Sigmoid colon (tissue), 6 donors: ENCODE measurements at regions not wholly inside any gene's neighbourhood (a gene's known extent, or its start where the extent isn't known, plus 50 kb on each side); places are given as distances from the start of the nearest gene placed in this dataset.
"Not testable (repeated sequence)": the region's sequence is repeated elsewhere in the genome, so short reads cannot be mapped to it uniquely, and the experiment has no call there.

Source experiments
- DNase-seq: peaks from one replicate; pipeline ENCODE4 v3.0.0-alpha.2; 2019
- H3K27ac ChIP-seq, 4 donors: fragments of 200-600 bp; sonication (generic); one replicate each; pipeline ENCODE4 v1.5.1; 2016 to 2019; ENCODE audit warnings: mild to moderate bottlenecking in 1 of 4
- H3K27me3 ChIP-seq, 3 donors: fragments of 200-600 bp; sonication (generic); one replicate each; pipeline ENCODE4 v1.5.1; 2019; ENCODE audit warnings: mild to moderate bottlenecking in 1 of 3
- H3K36me3 ChIP-seq, 4 donors: fragments of 200-600 bp; sonication (generic); one replicate each; pipeline ENCODE4 v1.5.1; 2016 to 2019
- H3K4me1 ChIP-seq, 4 donors: fragments of 200-600 bp; sonication (generic); one replicate each; pipeline ENCODE4 v1.5.1; 2017 to 2019
- H3K4me3 ChIP-seq, 4 donors: fragments of 200-600 bp; sonication (generic); one replicate each; pipeline ENCODE4 v1.5.1; 2017 to 2019; ENCODE audit warnings: mild to moderate bottlenecking in 2 of 4, moderate library complexity in 1 of 4
- H3K9me3 ChIP-seq, 4 donors: fragments of 200-600 bp in 3 of 4; sonication (generic) in 3 of 4; one replicate each; pipeline versions ENCODE4 v1.5.1 to v1.6.1; 2013 to 2019
- EP300 ChIP-seq, 4 donors: sonication (generic); formaldehyde crosslinking; IDR thresholded peaks; one replicate each; pipeline ENCODE4 v1.6.1; 2017; ENCODE audit warnings: antibody characterized with exemption in 4 of 4
- POLR2A ChIP-seq, 2 donors: fragments of 450-650 bp; IDR thresholded peaks; one replicate each; pipeline ENCODE4 v1.6.1; 2016; ENCODE audit warnings: antibody characterized with exemption in 2 of 2, mild to moderate bottlenecking in 2 of 2, moderate library complexity in 2 of 2
- POLR2AphosphoS5 ChIP-seq, 4 donors: sonication (generic); formaldehyde crosslinking; IDR thresholded peaks; one replicate each; pipeline ENCODE4 v1.6.1; 2017; ENCODE audit warnings: antibody characterized with exemption in 4 of 4
- WGBS, 2 donors: extraction: QIAGEN DNeasy Blood & Tissue Kit; methylation state at CpG; one replicate each; pipeline ENCODE4 v1.1.7; 2013; 5-methylcytosine and 5-hydroxymethylcytosine counted together
- intact Hi-C: fragments of 100-400 bp; cut with DNase I; formaldehyde crosslinking; loops from one replicate; pipeline ENCODE4 v1.15.1; 2023
- TF ChIP-seq, protein P1 (sequence below), 4 experiments: fragments of 450-650 bp in 3 of 4; fragments of 200-600 bp in 1 of 4; IDR thresholded peaks; one replicate each; pipeline ENCODE4 v1.5.1; 2016 to 2019; ENCODE audit warnings: antibody characterized with exemption in 4 of 4, mild to moderate bottlenecking in 3 of 4, moderate library complexity in 2 of 4
- donor health status: healthy with polysubstance abuse.
- donor health status: healthy.

- WGBS, 2 donors = 73 to 83% methylated on average over 4 of the region's 4 CpGs
These were observed 71.3 kb upstream of the FBXO28 start for GRCh38 chr1:224042557-224043118.

DNA sequence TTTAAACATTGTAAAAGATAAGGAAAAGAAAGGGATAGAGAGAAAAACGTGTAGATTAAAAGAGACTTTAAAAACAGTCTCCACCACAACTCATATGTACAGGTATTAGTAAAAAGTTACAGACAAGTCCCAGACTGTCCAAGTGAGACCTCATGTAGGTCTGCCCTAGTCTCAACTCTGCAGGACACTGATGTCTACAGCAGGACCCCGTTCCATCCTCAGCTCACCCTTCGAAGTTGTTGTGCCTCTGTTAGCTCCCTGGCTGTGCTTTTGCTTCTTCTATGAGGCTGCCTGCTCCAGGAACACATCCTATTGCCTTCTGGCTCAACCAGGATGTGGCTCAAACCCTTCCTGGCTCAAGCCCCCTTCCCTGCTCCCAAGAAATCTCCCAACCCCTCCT lies 72.9 kb upstream of the FBXO28 start:
- Histone ChIP-seq H3K36me3 (no peaks in the 10 kb centered on the region), H3K27me3 (no peaks in the 10 kb centered on the region), H3K27ac (no peak overlapping the region), H3K9me3 (no peaks in the 10 kb centered on the region), H3K4me3 (no peak overlapping the region), H3K4me1 (no peaks in the 10 kb centered on the region)
- intact Hi-C loops = no loop called here
- 56 to 74% methylated on average over 3 of the region's 3 CpGs for WGBS, 2 donors
- DNase-seq = no peak
- no peak for TF ChIP-seq EP300 (IDR thresholded peaks at IDR 0.05)
- TF ChIP-seq, protein P1, sequence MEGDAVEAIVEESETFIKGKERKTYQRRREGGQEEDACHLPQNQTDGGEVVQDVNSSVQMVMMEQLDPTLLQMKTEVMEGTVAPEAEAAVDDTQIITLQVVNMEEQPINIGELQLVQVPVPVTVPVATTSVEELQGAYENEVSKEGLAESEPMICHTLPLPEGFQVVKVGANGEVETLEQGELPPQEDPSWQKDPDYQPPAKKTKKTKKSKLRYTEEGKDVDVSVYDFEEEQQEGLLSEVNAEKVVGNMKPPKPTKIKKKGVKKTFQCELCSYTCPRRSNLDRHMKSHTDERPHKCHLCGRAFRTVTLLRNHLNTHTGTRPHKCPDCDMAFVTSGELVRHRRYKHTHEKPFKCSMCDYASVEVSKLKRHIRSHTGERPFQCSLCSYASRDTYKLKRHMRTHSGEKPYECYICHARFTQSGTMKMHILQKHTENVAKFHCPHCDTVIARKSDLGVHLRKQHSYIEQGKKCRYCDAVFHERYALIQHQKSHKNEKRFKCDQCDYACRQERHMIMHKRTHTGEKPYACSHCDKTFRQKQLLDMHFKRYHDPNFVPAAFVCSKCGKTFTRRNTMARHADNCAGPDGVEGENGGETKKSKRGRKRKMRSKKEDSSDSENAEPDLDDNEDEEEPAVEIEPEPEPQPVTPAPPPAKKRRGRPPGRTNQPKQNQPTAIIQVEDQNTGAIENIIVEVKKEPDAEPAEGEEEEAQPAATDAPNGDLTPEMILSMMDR (IDR thresholded peaks at IDR 0.05) = no peak
- TF ChIP-seq POLR2AphosphoS5 (IDR thresholded peaks at IDR 0.05) = no peak

More at GRCh38 chr1:224042557-224043118, 71.3 kb upstream of the FBXO28 start:
- no peak overlapping the region for H3K27ac ChIP-seq
- no peaks in the 10 kb centered on the region for H3K4me1 ChIP-seq
- TF ChIP-seq, protein P1 (IDR thresholded peaks at IDR 0.05) = no peak
- no peak for TF ChIP-seq POLR2AphosphoS5 (IDR thresholded peaks at IDR 0.05)
- TF ChIP-seq POLR2A (IDR thresholded peaks at IDR 0.05) = no peak
- TF ChIP-seq EP300 (IDR thresholded peaks at IDR 0.05) = no peak
- H3K4me3 ChIP-seq = no peak overlapping the region
- intact Hi-C loops = no loop called here
- no peaks in the 10 kb centered on the region for H3K36me3 ChIP-seq
- DNase-seq = no peak
- no peaks in the 10 kb centered on the region for H3K27me3 ChIP-seq
- H3K9me3 ChIP-seq = no peaks in the 10 kb centered on the region

DNA sequence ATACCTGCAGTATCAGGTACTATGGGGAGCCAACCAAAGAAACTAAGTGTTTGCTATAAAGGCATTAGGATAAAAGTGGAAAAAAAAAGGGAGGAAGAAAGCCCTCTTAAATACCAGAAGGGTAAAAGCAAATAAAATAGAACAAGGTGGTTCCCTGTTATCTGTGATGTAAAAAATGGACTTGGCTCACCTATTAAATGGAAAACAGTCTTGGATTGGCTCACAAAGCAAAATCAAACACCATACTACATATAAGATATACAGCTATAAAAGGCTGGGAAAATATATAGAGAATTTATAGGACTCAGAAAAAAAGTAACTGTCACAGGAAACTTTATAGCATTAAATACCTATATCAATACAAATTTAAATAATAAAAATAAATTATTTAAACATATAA lies 73.5 kb upstream of the FBXO28 start:
- H3K4me1 ChIP-seq, H3K27me3 ChIP-seq, H3K27ac ChIP-seq, DNase-seq, intact Hi-C loops, H3K36me3 ChIP-seq, H3K4me3 ChIP-seq, H3K9me3 ChIP-seq: not testable (repeated sequence)

DNA sequence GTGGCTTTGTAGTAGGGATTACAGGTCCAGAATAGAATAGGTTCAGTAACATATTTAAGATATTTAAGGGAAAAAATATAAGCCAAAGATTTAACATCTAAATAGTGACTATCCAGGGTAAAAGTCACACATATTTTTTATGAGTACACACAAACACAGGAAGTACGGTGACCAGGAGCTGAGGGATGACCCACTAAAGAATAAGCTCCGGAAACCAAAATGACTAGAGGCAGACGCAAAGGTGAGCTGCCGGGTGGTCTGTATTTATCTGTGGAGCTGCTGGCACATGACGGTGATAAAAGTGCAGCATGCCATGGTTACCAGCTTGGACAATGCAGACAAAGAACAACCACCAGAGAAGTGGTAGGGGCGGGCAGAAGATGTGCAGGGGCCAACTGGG lies 73.9 kb upstream of the FBXO28 start:
- H3K4me1 ChIP-seq, H3K9me3 ChIP-seq, intact Hi-C loops, H3K27ac ChIP-seq, H3K27me3 ChIP-seq, DNase-seq, H3K4me3 ChIP-seq, H3K36me3 ChIP-seq: not testable (repeated sequence)
- WGBS, 2 donors = 43 to 71% methylated on average over 5 to 6 of the region's 6 CpGs

DNA sequence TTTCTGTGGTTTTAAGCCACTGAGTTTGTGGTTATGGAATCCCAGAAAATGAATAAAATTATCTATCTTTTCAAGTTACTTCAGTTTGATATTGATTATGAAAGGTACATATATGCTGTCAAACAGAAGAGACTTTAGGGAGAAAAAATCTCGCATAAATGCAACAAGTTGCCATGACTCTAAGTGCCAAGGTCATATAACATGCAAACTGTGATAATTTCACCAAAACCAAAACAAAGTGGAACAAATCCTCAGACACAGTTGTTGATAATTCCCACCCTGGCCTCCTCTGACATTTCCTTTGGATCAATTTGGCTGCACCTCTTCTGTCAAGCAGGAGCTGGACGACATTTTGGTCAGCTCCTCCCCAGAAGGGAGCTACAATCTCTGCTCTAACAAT lies 75.1 kb upstream of the FBXO28 start:
- H3K27ac ChIP-seq, H3K4me3 ChIP-seq, H3K27me3 ChIP-seq, H3K36me3 ChIP-seq, H3K4me1 ChIP-seq, intact Hi-C loops, H3K9me3 ChIP-seq, DNase-seq: not testable (repeated sequence)
- 84 to 90% methylated on average over 2 of the region's 2 CpGs for WGBS, 2 donors

DNA sequence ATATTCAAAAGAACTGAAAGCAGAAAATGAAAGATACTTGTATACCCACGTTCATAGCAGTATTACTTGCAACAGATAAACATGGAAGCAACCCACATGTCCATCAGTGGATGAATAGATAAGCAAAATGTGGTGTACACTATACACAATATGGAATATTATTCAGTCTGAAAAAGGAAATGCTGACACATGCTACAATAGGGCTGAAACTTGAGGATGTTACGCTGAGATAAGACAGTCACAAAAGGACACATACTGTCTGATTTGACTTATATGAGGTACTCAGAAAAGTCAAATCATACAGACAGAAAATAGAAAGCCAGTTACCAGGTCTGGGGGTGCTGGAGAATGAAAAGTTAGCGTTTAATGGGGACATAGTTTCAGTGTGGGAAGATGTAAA lies 76.5 kb upstream of the FBXO28 start:
- H3K4me3 ChIP-seq, H3K27me3 ChIP-seq, intact Hi-C loops, DNase-seq, H3K9me3 ChIP-seq, H3K27ac ChIP-seq, H3K4me1 ChIP-seq, H3K36me3 ChIP-seq: not testable (repeated sequence)
- 83 to 84% methylated on average over 3 of the region's 3 CpGs for WGBS, 2 donors

- H3K4me1 ChIP-seq, H3K4me3 ChIP-seq, H3K36me3 ChIP-seq, H3K9me3 ChIP-seq, H3K27ac ChIP-seq, intact Hi-C loops, DNase-seq, H3K27me3 ChIP-seq: not testable (repeated sequence)
- 33 to 47% methylated on average over 2 of the region's 3 CpGs for WGBS, 2 donors
These were observed 81.2 kb upstream of the FBXO28 start for GRCh38 chr1:224032608-224033276.

- WGBS, 2 donors = 67 to 69% methylated on average over 2 of the region's 3 CpGs
- intact Hi-C loops, DNase-seq, H3K36me3 ChIP-seq, H3K27me3 ChIP-seq, H3K4me3 ChIP-seq, H3K27ac ChIP-seq, H3K4me1 ChIP-seq, H3K9me3 ChIP-seq: not testable (repeated sequence)
These were observed 81.9 kb upstream of the FBXO28 start for GRCh38 chr1:224031986-224032385.

- H3K4me1 ChIP-seq, intact Hi-C loops, H3K9me3 ChIP-seq, H3K27me3 ChIP-seq, H3K4me3 ChIP-seq, H3K27ac ChIP-seq, H3K36me3 ChIP-seq, DNase-seq: not testable (repeated sequence)
- 76 to 84% methylated on average over 6 of the region's 6 CpGs for WGBS, 2 donors
These were observed 83.7 kb upstream of the FBXO28 start for GRCh38 chr1:224030257-224030656.

DNA sequence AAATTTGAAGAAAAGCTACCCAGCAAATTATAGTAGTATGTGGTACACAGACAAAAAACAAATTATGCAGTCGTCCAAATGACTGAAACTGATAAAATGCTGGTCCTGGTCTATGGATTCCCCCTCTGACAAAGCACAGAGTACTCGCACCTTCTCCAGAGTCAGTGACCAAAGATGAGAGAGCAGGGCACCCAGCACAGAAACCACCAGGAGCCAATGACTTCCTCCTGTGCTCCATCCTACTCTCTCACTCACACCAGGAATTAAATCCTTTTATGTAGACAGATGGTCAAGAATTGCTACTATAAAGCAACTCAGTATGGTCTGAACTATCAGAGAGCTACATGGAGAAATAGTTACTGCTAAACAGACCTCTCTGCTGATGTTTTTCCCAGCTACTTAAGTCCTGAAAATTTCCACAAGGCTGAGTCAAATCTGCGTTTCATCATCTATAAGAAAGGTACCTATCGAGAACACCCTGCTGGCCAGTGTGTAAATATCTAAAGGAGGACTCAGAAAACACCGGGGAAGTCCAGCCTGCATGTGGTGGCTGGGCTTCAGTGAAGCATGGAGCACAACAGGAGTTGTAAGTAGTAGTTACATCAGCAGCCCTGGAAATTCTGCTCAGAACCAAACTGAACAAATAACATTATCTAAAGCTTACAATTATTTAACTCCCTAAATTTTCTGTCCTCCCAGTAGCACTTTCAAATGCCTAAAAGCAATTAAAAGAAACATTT lies 84.5 kb upstream of the FBXO28 start:
- H3K4me3 ChIP-seq, H3K27me3 ChIP-seq, H3K36me3 ChIP-seq, DNase-seq, H3K9me3 ChIP-seq, H3K27ac ChIP-seq, H3K4me1 ChIP-seq, intact Hi-C loops: not testable (repeated sequence)
- WGBS, 2 donors = 85 to 86% methylated on average over 4 of the region's 5 CpGs
